GM21737 (cell line): ENCODE measurements at regions not wholly inside any gene's neighbourhood (a gene's known extent, or its start where the extent isn't known, plus 50 kb on each side); places are given as distances from the start of the nearest gene placed in this dataset.

Experiments
- ATAC-seq: cut with Tn5 transposase; IDR thresholded peaks from one replicate; pipeline ENCODE4 v1.9.1; 2021; ENCODE audit warnings: mild to moderate bottlenecking, moderate library complexity; ENCODE audit not compliant: unreplicated experiment

DNA sequence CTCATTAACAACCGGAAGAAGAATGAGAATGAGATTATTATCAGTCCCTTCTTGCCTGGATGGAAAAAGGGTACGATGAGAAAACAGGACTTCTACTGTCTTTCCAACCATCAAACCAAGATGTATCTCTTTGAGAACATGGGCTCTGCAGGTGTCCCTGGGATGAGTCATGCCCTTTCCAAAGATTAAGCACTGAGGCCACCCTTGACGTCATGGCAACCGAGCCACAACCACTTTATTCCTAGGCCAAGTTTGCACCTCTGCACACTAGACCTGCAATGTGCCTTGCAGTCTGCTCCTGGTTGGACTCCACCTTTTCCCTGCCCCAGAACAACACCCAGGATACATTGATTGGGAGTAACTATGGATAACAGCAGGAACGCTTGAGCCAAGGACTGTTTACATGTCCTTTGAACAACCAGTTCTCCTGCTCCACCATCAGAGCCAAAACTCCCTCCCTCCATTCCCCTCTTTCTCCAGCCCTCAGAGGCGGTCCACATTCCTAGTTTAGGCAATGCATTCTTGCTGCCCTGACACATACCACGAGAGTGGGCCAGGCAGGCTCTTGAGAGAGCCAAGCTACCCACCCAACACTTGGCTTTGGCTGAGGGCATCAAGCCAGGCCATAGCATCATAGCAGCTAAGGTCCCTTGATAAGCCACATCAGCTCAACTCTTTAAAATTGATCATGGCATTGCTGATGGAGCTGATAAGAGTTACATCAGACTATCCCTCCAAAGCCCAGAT is 310.7 kb downstream of the TNS1 start:
- ATAC-seq, result no peak

DNA sequence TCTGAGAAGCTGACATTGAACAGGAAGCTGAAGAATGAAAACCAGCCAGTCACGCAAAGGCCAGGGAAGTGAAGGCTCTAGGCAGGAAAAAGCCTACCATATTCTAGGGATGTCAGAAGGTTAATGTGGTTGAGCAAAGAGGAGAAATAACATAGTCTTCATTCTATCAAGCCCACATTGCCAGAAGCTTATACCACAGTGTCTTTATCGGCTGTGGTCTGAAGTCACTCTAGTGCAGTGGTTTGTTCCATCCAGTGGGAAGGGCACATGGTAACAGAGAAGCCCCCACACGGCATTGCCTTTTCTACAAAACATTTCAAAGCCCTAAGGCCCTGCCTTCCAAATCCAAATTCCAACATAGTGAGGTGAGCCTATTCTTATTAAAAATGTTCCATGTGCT is 311.3 kb downstream of the TNS1 start:
- no peak for ATAC-seq

DNA sequence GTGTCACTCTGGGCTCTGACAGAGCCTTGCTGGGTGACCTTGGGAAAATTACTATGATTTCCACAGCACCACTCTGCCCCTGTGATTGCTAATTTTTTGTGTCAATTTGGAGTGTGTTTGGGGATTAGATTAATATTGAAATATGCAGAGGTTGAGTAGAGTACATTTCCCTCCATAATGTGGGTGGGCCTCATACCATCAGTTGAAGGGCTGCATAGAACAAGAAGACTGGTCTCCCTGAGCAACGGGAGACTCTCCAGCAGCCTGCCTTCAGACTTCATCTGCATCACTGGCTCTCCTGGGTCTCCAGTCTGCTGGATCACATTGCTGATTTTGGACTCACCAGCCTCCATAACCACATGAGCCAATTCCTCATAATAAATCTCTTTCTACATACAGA is 313.7 kb downstream of the TNS1 start:
- no peak for ATAC-seq

DNA sequence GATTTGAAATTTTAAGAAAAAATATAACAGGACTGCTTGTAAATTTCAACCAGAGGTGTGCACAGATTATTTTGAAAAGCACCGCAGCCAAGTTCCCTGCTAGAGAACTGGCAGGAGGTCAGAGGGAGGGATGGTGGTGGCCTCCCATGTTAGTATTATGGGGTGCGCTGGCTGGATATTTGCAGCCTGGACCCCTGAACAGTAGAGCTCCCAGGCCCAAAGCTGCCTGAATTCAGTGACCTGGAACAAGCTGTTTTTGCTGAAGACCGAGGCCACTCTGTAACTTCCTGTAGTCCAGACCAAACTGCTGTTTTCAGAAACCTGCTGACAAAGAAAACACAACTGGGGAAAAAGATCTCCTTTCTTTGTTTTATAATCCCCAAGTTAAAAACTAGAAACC is 314.3 kb downstream of the TNS1 start:
- no peak for ATAC-seq

DNA sequence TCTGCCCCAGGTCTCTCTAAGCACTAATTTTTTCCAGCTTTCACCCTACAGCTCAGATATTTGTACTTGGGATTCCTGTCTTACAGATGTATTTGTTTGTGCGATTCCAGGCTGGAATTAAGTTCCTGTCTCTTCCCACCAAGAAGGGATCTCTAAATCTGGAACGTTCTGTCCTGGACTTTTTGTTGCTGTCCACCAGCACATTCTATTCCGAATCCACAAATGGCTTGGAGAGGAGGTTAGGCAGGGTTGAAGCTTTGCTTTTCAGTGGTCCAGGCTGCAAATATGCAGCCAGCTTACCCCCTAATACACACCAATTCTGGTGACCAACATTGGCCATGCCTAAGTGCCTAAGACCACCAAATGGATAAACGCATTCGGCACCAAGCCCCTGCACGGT is 315.0 kb downstream of the TNS1 start:
- ATAC-seq, result no peak

DNA sequence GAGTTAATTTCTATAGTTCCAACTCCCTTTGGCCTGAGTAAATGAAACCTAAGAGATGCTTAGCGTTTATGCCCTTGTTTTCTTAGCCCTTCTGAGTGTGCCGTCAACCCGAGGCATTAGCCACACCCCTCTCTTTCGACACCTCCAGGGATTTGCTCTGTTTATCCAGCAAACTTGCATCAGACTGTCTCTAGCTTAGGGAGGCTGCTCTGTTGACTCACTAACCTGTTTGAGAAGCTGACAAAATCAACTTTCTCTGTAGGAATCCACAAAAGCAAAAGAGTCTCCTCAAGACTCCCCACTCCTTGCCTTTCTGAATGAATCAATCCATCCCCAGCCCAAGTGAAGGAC is 317.6 kb downstream of the TNS1 start:
- ATAC-seq, result no peak

DNA sequence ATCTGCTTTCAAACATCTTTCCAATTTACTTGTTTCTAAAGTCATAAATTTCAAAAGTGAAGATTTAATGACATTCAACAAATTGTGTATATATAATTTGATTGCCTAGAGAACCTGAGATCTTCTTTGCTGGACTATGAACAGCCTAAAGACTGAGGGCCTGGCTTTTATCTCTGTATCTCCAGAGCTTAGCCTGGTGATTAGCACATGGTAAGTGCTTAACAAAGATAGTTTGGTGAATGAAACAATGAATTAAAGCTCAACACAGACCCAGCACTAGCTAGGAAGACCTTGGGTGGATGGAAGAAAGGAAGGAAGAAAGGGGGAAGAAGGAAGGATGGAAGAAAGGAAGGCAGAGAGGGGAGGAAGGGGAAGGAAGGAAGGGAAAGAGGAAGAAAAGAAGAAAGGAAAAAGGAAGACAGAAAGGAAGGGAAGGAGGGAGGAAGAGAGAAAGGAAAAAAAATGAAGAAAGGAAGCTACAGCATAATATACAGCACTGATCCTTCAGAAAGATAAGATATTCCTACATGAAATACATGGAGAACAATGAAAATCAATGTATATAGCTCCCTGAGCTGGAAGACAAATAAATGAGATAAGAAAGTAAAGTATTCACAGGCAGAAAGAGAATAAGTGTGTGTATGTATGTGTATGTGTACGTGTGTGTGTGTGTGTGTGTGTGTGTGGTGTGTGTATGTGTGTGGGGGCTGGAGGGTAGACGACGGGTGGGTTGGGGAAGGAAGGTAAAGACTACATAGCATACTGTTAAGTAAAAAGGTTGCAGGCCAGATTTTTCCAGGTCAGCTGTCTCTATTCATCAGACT is 318.2 kb downstream of the TNS1 start:
- no peak for ATAC-seq

DNA sequence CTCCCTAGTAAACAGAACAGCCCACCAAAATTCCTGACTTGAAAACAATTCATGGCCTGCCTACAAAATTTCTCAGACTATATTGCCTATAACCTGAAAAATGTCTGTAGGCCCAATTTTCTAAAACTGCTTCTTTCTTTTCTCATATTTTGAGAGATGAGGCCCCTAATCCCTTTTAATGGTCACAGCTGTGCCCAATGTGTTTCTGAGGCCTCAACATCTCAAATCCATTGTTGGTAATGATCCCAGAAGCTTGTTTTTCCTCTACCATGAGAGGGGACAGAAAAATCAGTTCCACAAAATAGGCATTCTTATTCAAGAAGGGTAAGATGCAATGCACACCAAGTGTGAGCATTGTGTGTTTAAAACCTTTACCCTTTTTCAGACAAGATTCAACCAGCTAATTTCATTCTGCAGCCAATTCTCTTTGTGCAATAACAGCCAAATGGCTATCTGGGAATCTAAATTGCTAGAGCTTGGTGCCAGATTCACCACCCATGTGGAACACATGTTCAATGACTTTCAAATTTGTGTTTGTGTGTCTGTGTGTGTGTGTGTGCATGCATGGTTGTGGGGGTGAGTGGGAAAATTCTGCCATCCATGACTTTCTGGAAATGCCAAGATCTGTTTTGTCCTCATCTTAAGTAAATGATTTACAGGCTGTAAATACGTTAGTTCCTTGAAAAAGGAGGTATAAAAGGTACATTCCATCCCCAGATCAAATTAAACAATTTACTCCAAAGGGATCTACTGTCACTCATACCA is 319.5 kb downstream of the TNS1 start:
- no peak for ATAC-seq

DNA sequence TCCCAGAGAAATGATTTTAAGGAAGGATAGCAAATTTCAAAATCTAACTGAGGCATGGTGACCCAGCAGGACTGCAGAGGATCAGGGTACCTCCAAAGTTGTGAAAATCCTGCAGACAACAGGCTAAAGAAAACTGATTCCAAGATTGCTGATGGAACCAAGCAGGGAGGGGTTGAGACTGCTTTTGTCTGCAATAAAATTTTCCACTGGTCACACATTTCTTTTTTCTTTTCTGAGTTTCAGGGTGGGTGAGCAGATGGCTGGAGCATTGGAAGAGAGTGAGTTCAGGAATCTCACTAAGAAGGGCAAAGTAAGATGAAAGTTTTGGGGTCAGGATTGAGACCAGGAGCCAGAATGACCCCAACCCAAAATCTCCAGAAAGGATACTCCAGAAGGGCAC is 321.0 kb downstream of the TNS1 start:
- no peak for ATAC-seq

DNA sequence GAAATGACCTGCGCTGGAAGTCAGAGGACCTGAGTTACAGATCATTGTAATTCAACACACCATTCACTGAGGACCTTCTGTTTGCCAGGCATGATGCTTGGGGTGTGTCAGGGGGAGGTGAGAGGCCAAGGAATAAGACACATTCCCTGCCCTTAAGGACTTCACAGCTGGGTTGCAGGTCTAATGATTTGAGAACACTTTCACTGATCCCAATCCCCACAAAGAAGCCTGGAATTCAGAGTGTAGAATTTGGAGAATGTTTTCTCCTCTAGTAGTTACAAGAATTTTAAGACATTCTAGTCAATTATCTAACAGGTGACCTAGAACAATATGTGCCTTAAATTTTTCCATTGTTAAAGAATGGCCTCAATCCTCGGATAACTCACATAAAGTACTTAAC is 322.4 kb downstream of the TNS1 start:
- ATAC-seq, result no peak

DNA sequence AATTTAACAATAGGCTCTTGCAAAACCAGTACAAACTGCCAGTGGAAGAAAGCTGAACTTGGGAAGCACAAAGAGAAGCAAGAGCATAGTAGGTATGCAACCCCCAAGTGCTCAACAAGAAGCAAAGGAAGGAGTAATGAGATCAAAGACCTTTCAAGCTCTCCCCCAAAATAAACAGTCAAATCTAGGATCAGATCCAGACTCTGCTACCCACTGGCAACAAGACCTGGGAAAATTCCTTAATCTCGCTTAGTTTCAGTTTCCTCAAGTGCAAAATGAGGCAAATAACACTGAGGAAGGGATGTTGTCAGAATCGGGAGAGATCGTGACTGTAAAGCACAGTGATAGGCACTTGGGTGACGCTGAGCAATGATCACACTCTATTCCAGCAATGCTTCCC is 329.2 kb downstream of the TNS1 start:
- no peak for ATAC-seq

DNA sequence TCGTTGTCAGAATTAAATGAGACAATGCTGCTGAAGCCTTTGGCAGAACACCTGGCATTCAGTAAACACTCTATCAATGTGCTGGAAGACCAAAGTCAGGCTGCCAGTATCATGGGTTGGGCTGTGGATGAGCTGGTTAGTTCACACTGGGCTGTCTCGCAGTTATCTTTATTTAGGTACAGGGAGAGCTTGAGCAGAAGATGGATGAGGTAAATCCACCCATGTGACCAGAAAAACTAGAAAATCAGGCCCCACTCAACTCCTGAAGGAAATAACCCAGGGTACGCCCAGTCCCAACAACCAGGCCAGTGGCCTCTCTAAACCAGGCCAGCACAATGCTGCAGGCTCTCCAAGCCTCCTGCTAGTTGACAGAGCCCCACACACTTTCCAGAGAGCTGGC is 330.3 kb downstream of the TNS1 start:
- no peak for ATAC-seq

DNA sequence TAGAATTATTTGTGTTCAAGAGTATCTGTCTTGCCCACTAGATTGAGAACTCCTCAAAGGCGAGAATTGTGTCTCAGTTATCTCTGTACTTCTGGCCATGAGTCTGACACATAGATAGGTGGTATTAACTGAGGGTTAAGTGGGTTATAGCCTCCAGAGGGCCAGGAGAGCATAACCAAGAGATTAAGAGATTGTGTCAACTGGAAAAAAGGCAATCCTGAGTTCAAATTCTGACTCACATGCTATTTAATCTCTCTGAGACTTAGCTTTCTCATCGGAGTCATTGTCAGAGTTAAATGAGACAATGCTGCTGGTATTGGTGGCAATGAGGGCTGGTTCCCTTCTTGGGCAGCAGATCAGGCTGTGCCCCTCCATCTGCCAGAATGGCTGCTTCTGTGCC is 330.9 kb downstream of the TNS1 start:
- ATAC-seq, result no peak

DNA sequence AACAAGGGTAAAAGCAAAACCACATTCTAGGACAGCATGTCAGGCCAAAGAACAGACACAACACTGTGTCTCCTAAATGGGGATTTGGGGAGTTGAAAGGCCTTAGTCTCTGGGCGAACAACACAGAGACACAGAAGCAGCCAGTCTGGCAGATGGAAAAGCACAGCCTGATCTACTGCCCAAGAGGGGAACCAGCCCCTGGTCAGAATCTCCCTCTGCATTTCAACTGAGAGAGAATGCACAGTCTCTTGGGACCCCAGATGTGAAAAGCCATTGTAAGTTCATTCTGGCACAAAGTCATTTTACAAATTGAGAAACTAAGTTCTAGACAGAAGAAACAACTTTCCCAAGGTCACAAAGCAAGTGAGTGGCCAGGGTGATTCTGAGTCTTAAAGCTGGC is 331.7 kb downstream of the TNS1 start:
- ATAC-seq, result no peak

DNA sequence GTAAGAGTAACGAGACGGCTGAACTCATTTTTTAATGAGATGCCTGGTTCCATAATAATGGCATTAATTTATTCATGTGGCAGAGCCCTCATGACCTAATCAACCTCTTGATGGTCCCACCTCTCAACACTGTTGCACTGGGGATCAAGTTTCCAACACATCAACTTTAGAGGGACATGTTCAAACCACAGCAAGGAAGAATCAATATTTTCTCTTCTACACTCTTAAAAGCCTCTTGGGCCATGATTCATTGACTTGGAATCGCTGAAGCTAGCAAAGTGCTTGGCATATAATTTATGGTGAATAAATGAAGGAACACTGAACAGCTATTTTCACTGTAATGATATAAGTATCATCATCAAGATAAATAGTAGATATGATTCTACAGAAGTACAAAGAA is 333.0 kb downstream of the TNS1 start:
- ATAC-seq, result no peak

DNA sequence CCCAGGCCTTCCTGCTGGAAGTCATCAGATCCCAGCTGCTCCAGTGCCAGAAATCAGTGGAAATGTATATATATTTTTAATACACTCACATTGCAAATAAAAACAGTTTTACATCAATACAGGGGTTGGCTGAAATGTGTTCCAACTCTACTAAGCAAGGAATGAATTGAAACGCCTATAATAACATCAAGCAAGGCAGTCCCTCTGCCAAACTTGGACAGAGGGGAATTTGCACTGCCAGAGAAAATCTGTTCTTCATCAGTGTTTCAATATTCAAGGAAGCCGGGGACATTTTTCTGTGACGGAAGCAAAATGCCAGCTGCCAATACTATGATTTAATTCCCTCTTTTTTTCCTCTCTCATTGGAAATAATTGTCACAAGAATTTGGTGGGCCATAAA is 335.3 kb downstream of the TNS1 start:
- no peak for ATAC-seq

DNA sequence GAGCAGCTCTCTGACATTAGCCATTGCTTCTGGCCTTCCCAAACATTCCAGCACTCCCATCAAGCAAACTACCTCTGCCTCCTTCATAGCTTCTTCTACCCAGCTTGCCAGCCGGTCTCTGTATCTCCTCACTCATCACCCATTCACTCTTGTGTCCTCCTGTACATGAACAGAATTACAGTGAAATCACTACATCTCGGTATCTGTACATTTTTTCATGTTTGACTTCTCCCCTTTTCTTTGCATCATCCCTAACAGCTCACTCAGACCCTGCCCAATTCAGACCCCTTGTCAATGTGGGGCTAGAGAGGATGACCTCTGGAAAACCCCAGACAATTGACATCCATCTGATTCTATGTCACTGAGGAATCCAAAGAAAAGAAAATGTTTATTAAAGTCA is 335.8 kb downstream of the TNS1 start:
- ATAC-seq, result no peak

DNA sequence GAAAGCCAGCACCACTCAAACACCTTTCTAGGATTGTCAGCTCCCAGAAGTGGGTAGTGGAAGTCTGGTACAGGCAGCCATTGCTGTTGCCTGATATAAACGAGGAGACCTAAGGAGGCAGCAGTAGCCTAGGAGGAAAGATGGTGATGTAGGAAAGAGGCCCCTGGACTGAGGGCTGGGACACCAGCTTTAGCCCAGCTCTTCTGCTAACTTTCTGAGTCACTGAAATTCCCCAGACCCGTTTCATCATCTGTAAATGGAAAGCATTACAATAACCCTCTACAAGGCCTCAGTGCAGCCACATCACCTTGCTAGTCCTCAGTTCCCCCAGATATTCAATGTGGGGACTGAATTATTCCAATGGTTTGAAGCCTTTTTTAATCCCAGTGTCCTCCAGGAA is 336.5 kb downstream of the TNS1 start:
- no peak for ATAC-seq

DNA sequence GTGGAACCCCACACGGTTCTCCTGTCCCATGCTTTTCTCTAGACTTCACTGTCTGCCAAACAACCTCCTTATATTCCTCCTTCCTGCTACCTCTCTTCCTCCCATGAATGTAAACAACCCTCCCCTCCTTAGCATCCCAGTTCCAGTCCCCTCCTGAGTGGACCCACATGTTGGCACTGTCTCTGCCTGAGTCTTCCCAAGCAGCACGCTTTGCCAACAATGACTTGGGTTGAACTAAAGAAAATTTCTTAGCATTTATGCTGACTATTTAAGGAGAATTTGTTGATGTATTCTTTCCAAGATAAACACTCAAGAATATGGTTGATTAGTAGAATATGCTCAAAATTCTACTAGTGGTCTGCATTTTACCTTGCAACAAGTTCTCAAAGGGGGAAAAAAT is 338.0 kb downstream of the TNS1 start:
- no peak for ATAC-seq

DNA sequence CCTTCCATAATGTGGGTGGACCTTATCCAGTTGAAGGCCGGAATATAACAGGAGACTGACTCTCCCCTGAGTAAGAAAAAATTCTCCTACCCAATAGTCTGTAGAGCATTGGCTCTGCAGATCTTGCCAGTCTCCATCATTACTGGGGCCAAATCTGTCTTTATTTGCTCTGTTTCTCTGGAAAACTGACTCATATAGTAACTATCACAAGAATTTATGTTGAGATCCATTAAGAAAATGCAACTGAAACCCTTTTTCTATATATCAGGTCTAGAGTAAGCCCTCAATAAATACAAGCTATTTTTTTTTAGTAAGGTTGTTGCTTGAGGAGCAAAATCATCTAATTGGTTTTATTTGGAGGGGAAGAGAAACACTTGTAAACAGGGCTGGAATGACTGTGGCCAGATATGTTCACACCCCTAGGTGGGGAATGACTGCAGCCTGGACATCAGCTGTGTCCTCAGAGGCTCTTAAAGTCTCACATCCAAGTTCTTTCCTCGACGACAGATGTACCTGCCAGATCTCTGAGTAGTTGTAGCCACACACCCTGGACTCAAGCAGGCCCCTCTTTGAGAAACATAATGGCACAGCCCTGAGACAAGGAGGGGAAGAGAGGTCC is 339.7 kb downstream of the TNS1 start:
- ATAC-seq, result no peak

DNA sequence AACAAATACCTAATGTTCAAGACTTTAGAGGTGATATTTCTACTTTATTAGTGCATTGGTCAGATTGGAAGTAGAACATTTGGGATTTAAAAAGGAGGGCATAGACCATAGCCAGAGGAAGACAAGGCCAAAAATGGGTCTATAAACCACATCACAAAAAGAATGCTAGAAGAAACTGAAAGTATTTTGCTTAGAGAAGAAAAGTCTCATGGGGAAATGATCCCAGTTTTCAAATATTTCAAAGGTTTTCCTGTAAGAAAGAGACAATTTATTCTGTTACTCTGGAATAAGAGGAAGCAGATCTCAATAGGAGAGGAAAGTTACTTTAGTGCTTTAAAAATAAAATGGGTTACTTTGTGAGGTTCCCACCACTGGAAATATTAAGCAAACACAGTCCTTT is 341.4 kb downstream of the TNS1 start:
- ATAC-seq, result no peak

DNA sequence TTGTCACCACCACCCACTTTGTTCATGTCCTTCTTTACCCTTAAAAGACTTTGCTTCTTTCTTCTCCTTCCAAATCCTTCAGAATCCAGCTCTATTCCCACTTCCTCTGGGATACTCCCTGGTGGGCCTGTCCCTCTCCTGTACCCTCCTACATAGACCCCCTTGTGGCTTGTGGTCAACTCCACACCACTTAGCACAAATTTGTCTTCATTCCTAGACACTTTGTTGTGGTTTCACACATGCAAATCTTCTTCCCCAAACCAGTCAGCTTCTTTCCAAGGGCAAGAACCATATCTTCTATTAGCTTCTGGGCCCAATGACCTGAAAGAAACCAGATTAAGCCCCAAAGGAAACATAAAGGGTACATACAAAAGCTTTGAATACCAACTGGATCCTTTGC is 342.4 kb downstream of the TNS1 start:
- no peak for ATAC-seq
